ENCODE measurements at regions not wholly inside any gene's neighbourhood (a gene's known extent, or its start where the extent isn't known, plus 50 kb on each side); places are given as distances from the start of the nearest gene placed in this dataset.
"Not testable (repeated sequence)": the region's sequence is repeated elsewhere in the genome, so short reads cannot be mapped to it uniquely, and the experiment has no call there.

DNA sequence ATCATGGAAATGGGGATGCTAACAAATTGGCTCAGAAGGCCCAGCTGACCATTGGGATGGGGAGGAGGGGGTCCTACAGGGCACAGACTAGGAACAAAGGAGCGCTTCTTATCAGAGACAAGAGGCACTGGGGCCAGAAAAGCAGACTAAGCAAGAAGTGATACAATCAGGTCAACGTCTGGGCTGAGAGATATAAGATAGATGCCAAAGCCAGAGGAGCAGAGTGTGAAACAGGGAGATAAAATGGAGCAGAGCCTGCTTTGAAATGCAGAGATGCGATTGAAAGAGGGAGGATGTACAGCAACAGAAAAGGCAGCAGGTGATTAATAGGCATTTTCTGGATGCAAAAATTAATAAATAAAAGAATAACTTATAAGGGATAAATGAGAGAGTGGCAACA, 127.5 kb upstream of the SAMSN1 start:
- H3K4me3 ChIP-seq (ENCODE audit: low read length), result no peak overlapping the region
- peaks cover 7% of the 10 kb centered on the region for H3K4me1 ChIP-seq (ENCODE audit: control insufficient read depth, low read depth, low read length)
- H3K36me3 ChIP-seq (ENCODE audit: control insufficient read depth, low read depth, low read length), result no peaks in the 10 kb centered on the region

DNA sequence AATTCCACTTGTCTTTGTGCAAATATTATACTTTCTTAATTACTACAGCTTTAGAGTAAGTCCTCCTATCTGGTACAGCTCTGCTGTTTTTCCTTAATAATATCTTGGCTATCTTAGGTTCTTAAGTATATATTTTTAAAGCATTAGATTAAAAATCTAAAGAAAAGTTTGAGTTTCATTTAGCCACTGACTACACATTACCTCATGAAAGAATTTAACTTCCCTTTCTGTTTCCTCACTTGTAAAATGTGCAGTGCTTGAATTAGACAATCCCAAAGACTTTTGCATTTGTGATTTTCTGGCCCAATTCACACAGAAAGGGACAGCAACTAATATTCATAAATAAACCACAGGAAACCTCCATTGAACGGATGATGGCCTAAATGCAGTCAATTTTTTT, 126.4 kb upstream of the SAMSN1 start:
- Histone ChIP-seq H3K9ac (ENCODE audit: low read length) (no peak overlapping the region), H3K27ac (ENCODE audit: low read length) (no peak overlapping the region), H3K4me1 (ENCODE audit: control insufficient read depth, low read depth, low read length) (peaks cover 7% of the 10 kb centered on the region), H3K4me3 (ENCODE audit: low read length) (no peak overlapping the region), H3K9me3 (ENCODE audit: control insufficient read depth, low read depth, low read length) (no peaks in the 10 kb centered on the region), H3K27me3 (ENCODE audit: control insufficient read depth, insufficient read depth, low read length) (no peaks in the 10 kb centered on the region), H3K36me3 (ENCODE audit: control insufficient read depth, low read depth, low read length) (no peaks in the 10 kb centered on the region)

More for the DNA sequence above, 127.5 kb upstream of the SAMSN1 start:
- H3K27me3 ChIP-seq (ENCODE audit: control insufficient read depth, insufficient read depth, low read length), result no peaks in the 10 kb centered on the region
- no peaks in the 10 kb centered on the region for H3K9me3 ChIP-seq (ENCODE audit: control insufficient read depth, low read depth, low read length)
- no peak overlapping the region for H3K27ac ChIP-seq (ENCODE audit: low read length)
- no peak overlapping the region for H3K9ac ChIP-seq (ENCODE audit: low read length)

DNA sequence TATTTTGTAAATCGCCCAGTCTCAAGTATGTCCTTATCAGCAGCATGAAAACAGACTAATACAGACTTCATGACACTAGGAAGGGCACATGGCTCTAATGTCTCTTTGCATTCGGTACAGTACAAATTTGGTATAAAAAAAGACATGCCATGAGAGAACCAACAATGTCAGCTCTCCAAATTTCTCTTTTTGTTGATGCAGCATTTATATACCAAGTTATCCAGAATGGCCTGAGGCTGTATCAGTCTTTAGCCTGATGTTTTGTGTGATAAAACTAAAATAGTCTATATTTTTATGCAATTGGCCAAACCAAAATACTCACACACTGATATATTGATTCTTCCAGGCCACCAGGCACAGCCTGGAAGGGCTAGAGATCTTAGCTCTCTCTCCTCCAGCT, 124.3 kb upstream of the SAMSN1 start:
- Histone ChIP-seq H3K27ac (ENCODE audit: low read length) (no peak overlapping the region), H3K4me3 (ENCODE audit: low read length) (no peak overlapping the region), H3K4me1 (ENCODE audit: control insufficient read depth, low read depth, low read length) (no peaks in the 10 kb centered on the region), H3K36me3 (ENCODE audit: control insufficient read depth, low read depth, low read length) (no peaks in the 10 kb centered on the region), H3K9ac (ENCODE audit: low read length) (no peak overlapping the region), H3K9me3 (ENCODE audit: control insufficient read depth, low read depth, low read length) (no peaks in the 10 kb centered on the region), H3K27me3 (ENCODE audit: control insufficient read depth, insufficient read depth, low read length) (no peaks in the 10 kb centered on the region)

DNA sequence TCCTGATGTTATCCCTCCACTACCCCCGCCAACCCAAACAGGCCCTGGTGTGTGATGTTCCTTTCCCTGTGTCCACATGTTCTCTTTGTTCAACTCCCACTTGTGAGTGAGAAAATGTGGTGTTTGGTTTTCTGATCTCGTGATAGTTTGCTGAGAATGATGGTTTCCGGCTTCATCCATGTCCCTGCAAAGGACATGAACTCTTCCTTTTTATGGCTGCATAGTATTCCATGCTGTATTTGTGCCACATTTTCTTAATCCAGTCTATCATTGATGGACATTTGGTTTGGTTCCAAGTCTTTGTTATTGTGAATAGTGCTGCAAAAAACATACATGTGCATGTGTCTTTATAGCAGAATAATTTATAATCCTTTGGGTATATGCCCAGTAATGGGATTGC, 123.0 kb upstream of the SAMSN1 start:
- H3K4me1 ChIP-seq (ENCODE audit: control insufficient read depth, low read depth, low read length); H3K9me3 ChIP-seq (ENCODE audit: control insufficient read depth, low read depth, low read length); H3K27ac ChIP-seq (ENCODE audit: low read length); H3K9ac ChIP-seq (ENCODE audit: low read length); H3K36me3 ChIP-seq (ENCODE audit: control insufficient read depth, low read depth, low read length); H3K27me3 ChIP-seq (ENCODE audit: control insufficient read depth, insufficient read depth, low read length); H3K4me3 ChIP-seq (ENCODE audit: low read length): not testable (repeated sequence)

DNA sequence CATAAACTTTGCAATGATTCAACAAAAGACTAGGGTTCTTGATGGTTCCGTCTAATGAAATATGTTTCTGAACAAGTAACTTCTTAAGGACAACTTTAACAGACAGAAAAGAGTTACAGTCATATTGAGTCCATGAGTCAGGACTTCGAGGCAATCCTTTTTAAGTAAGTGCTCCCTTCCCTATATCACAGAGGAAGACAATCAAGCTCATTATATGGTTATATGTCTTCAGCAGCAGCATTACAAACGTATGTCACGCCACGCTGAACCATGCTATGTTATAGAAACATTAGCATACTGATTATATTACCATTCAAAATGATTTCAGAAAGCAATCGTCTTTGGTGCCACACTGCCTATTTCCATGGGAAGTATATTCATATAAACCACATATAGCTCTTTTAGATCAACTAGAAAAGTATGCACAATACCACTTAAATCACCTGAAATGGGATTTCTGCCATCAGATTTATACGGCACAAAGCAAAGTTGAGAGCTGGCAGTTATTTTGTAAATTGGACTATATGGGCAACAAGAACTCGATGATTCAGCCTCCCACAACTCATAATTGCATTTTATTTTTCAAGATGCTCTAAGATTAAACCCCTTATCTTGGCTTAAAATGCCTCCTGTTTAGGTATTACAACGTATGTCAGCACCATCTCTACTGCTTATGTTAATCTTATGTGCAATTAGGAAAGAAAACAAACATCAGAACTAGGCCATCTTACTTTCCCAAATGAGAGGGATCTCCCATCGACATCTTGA, 111.3 kb upstream of the SAMSN1 start:
- no peaks in the 10 kb centered on the region for H3K9me3 ChIP-seq (ENCODE audit: control insufficient read depth, low read depth, low read length)
- H3K36me3 ChIP-seq (ENCODE audit: control insufficient read depth, low read depth, low read length), result no peaks in the 10 kb centered on the region

DNA sequence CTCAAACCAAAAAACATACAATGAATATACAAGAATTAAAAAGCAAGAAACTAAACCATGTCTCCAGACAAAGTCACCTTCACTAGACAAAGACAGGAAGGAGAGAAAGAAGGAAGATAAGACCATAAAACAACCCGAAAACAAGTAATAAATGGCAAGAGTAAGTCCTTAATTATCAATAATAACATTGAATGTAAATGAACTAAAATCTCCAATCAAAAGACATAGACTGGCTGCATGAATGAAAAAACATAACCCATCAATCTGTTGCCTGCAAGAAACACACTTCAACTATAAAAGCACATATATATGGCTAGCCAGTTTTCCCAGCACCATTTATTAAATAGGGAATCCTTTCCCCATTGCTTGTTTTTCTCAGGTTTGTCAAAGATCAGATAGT, 100.8 kb upstream of the SAMSN1 start:
- no peaks in the 10 kb centered on the region for H3K27me3 ChIP-seq (ENCODE audit: control insufficient read depth, insufficient read depth, low read length)

More for the DNA sequence above, 111.3 kb upstream of the SAMSN1 start:
- Histone ChIP-seq H3K4me3 (ENCODE audit: low read length) (no peak overlapping the region), H3K27ac (ENCODE audit: low read length) (no peak overlapping the region), H3K9ac (ENCODE audit: low read length) (no peak overlapping the region), H3K4me1 (ENCODE audit: control insufficient read depth, low read depth, low read length) (no peaks in the 10 kb centered on the region), H3K27me3 (ENCODE audit: control insufficient read depth, insufficient read depth, low read length) (no peaks in the 10 kb centered on the region)

DNA sequence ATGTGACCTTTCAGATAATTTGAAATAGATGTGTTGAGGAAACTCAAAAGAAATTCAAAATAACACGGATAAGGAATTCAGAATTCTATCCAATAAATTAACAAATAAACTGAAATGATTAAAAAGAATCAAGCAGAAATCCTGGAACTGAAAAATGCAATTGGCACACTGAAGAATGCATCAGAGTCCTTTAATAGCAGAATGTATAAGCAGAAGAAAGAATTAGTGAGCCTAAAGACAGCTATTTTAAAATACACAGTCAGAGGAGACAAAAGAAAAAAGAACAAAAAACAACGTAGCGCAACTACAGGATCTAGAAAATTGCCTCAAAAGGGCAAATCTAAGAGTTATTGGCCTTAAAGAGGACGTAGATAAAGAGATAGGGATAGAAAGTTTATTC, 99.6 kb upstream of the SAMSN1 start:
- H3K4me3 ChIP-seq (ENCODE audit: low read length), result no peak overlapping the region
- H3K9me3 ChIP-seq (ENCODE audit: control insufficient read depth, low read depth, low read length), result no peaks in the 10 kb centered on the region
- H3K36me3 ChIP-seq (ENCODE audit: control insufficient read depth, low read depth, low read length), result no peaks in the 10 kb centered on the region
- H3K9ac ChIP-seq (ENCODE audit: low read length), result no peak overlapping the region
- H3K27me3 ChIP-seq (ENCODE audit: control insufficient read depth, insufficient read depth, low read length), result no peaks in the 10 kb centered on the region
- H3K27ac ChIP-seq (ENCODE audit: low read length), result no peak overlapping the region
- H3K4me1 ChIP-seq (ENCODE audit: control insufficient read depth, low read depth, low read length), result no peaks in the 10 kb centered on the region

More for the DNA sequence above, 100.8 kb upstream of the SAMSN1 start:
- Histone ChIP-seq H3K9me3 (ENCODE audit: control insufficient read depth, low read depth, low read length) (no peaks in the 10 kb centered on the region), H3K9ac (ENCODE audit: low read length) (no peak overlapping the region), H3K36me3 (ENCODE audit: control insufficient read depth, low read depth, low read length) (no peaks in the 10 kb centered on the region), H3K4me1 (ENCODE audit: control insufficient read depth, low read depth, low read length) (no peaks in the 10 kb centered on the region), H3K4me3 (ENCODE audit: low read length) (no peak overlapping the region), H3K27ac (ENCODE audit: low read length) (no peak overlapping the region)

DNA sequence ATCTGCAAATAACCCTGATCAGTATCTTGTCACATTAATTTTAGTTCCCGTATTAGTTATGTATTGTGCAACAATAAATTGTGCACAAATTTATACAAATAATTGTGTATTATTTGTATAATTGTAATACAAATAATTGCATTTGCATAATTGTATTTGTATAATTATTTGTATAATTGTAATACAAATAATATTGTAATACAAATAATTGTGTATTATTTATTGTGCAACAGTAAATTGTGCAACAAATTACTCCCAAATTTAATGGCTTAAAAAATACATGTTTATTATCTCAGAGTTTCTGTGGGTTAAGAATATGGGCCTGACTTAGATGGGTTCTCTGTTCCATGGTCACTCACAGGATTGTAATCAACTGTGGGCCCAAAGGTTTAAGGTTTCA, 86.2 kb upstream of the SAMSN1 start:
- H3K36me3 ChIP-seq (ENCODE audit: control insufficient read depth, low read depth, low read length), result no peaks in the 10 kb centered on the region
- no peak overlapping the region for H3K4me3 ChIP-seq (ENCODE audit: low read length)
- H3K4me1 ChIP-seq (ENCODE audit: control insufficient read depth, low read depth, low read length), result peaks cover 13% of the 10 kb centered on the region
- H3K27me3 ChIP-seq (ENCODE audit: control insufficient read depth, insufficient read depth, low read length), result no peaks in the 10 kb centered on the region
- H3K27ac ChIP-seq (ENCODE audit: low read length), result no peak overlapping the region
- no peak overlapping the region for H3K9ac ChIP-seq (ENCODE audit: low read length)
- no peaks in the 10 kb centered on the region for H3K9me3 ChIP-seq (ENCODE audit: control insufficient read depth, low read depth, low read length)

DNA sequence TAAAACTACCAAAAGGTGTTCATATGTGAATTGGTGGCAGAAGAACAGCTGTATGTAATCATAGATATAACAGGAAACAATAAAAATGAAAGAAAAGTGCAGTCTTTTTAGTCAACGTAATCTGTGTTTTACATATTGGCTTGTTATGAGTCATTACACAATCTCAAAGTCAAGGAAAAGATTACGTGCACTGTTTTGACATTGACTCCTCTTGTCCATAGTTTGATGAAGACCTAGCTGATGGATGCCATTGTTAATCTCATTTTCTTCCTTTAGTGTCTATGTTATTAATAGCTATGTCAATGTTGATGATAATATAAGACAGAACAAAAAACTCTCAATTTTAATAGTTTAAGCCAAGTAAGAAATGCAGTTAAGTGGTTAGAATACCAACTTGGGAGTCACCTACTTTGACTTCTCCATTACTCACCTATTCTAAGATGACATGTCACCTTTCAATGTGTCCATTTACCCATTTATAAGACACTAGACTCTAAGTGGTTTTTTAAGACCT, 84.5 kb upstream of the SAMSN1 start:
- Histone ChIP-seq H3K36me3 (ENCODE audit: control insufficient read depth, low read depth, low read length) (no peaks in the 10 kb centered on the region), H3K9ac (ENCODE audit: low read length) (no peak overlapping the region), H3K27ac (ENCODE audit: low read length) (no peak overlapping the region), H3K4me1 (ENCODE audit: control insufficient read depth, low read depth, low read length) (peaks cover 13% of the 10 kb centered on the region), H3K9me3 (ENCODE audit: control insufficient read depth, low read depth, low read length) (no peaks in the 10 kb centered on the region), H3K27me3 (ENCODE audit: control insufficient read depth, insufficient read depth, low read length) (no peaks in the 10 kb centered on the region), H3K4me3 (ENCODE audit: low read length) (no peak overlapping the region)

DNA sequence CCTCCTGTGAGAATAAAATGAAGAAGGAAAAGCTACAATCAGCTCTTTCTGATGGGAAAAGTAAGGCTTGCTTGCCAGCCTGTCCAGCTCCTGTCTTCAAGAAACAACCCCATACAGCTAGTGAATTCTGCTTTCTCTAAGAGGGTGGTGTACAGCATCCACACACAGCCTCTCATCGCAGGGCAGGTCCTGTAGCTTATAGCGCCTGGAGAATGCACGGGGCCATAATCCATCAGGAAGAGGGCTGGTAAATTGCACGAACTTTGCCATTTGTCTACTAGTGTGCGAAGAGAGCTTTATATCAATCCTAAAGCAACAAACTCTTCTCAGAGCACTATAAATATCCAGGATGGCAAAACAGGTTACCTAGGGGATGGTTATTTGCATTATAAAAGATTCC, 83.3 kb upstream of the SAMSN1 start:
- no peak overlapping the region for H3K27ac ChIP-seq (ENCODE audit: low read length)
- no peak overlapping the region for H3K9ac ChIP-seq (ENCODE audit: low read length)
- no peaks in the 10 kb centered on the region for H3K27me3 ChIP-seq (ENCODE audit: control insufficient read depth, insufficient read depth, low read length)
- peaks cover 13% of the 10 kb centered on the region for H3K4me1 ChIP-seq (ENCODE audit: control insufficient read depth, low read depth, low read length)
- H3K4me3 ChIP-seq (ENCODE audit: low read length), result peak overlapping the region; percentile 25
- H3K9me3 ChIP-seq (ENCODE audit: control insufficient read depth, low read depth, low read length), result no peaks in the 10 kb centered on the region
- H3K36me3 ChIP-seq (ENCODE audit: control insufficient read depth, low read depth, low read length), result no peaks in the 10 kb centered on the region

DNA sequence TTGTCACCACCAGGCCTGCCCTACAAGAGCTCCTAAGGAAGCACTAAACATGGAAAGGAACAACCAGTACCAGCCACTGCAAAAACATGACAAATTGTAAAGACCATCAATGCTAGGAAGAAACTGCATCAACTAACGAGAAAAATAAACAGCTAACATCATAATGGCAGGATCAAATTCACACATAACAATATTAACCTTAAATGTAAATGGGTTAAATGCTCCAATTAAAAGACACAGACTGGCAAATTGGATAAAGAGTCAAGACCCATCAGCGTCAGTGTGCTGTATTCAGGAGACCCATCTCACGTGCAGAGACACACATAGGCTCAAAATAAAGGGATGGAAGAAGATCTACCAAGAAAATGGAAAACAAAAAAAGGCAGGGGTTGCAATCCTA, 77.0 kb upstream of the SAMSN1 start:
- not testable (repeated sequence) for H3K27me3 ChIP-seq (ENCODE audit: control insufficient read depth, insufficient read depth, low read length); H3K36me3 ChIP-seq (ENCODE audit: control insufficient read depth, low read depth, low read length); H3K9me3 ChIP-seq (ENCODE audit: control insufficient read depth, low read depth, low read length); H3K9ac ChIP-seq (ENCODE audit: low read length); H3K27ac ChIP-seq (ENCODE audit: low read length); H3K4me3 ChIP-seq (ENCODE audit: low read length)
- H3K4me1 ChIP-seq (ENCODE audit: control insufficient read depth, low read depth, low read length), result peaks cover 11% of the 10 kb centered on the region

DNA sequence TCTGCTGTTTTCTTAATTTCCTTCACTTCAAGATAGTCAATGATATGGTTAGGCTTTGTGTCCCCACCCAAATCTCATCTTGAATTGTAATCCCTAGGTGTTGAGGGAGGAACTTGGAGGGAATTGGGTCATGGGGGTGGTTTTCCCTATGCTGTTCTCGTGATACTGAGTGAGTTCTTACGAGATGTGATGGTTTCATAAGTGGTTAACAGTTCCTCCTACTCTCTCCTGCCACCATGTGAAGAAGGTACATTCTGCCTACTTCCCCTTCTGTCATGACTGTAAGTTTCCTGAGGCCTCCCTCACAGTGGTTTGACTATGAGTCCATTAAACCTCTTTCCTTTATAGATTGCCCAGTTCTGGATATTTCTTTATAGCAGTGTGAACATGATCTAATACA, 74.0 kb upstream of the SAMSN1 start:
- Histone ChIP-seq H3K9me3 (ENCODE audit: control insufficient read depth, low read depth, low read length) (peaks cover 4% of the 10 kb centered on the region), H3K4me1 (ENCODE audit: control insufficient read depth, low read depth, low read length) (peaks cover 38% of the 10 kb centered on the region), H3K27ac (ENCODE audit: low read length) (no peak overlapping the region), H3K36me3 (ENCODE audit: control insufficient read depth, low read depth, low read length) (no peaks in the 10 kb centered on the region), H3K4me3 (ENCODE audit: low read length) (no peak overlapping the region), H3K27me3 (ENCODE audit: control insufficient read depth, insufficient read depth, low read length) (no peaks in the 10 kb centered on the region), H3K9ac (ENCODE audit: low read length) (no peak overlapping the region)
